NB4 (cell line): ENCODE measurements at regions not wholly inside any gene's neighbourhood (a gene's known extent, or its start where the extent isn't known, plus 50 kb on each side); places are given as distances from the start of the nearest gene placed in this dataset.

Experiments
- DNase-seq: peaks from one replicate; pipeline ENCODE4 v3.0.0; 2010; ENCODE audit warnings: low read depth
- H3K4me3 ChIP-seq: one replicate; pipeline ENCODE4 v1.5.1; 2011; ENCODE audit warnings: mild to moderate bottlenecking, low read depth, low read length, moderate library complexity
- MYC ChIP-seq: IDR thresholded peaks from 2 replicates; pipeline ENCODE4 v1.6.1; 2011; ENCODE audit warnings: low read depth, low read length
- POLR2A ChIP-seq: IDR thresholded peaks from 2 replicates; pipeline ENCODE4 v1.6.1; 2011; ENCODE audit warnings: mild to moderate bottlenecking; ENCODE audit not compliant: insufficient read length; ENCODE audit errors: extremely low read depth
- TF ChIP-seq, protein P1 (sequence below): IDR thresholded peaks from 2 replicates; pipeline ENCODE4 v1.6.1; 2011; ENCODE audit warnings: low read depth, low read length
- TF ChIP-seq, protein P2 (sequence below): IDR thresholded peaks from one replicate; pipeline ENCODE4 v1.5.1; 2012; ENCODE audit warnings: low read depth, low read length

DNA sequence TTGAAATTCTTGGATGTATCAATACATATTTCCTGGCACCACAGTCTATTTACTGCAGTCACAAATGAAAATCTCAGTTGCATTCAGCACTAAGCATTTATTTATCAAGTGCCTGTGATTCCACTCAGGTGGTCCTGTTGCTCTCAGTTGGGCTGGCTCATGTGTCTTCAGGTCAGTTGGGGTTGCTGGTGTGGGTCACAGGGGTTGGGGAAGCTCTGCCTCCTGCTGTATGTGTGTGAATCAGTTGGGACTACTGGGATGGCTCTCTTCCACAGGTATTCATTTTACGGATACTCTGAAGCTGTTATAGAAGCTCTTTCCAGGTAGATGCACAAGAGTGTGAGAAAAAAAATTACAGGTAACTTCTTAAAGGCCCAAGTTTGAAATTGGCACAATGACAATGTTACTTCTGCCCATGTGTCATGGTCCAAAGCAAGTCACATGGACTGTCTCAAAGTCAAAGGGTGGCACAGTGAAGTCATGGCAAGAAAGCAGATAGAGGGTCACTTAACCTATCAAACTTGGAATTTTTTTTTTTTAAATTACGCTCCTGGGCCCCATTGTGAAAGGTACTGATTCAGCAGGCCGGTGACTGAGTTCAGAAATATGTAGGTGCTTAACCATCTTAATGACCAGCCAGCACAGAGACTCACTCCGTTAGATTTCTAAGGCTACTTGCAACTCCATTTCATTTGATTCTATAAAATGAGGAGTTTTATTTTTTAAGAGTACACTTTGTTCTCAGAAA, 249.2 kb upstream of the GCFC2 start:
- TF ChIP-seq, protein P1, sequence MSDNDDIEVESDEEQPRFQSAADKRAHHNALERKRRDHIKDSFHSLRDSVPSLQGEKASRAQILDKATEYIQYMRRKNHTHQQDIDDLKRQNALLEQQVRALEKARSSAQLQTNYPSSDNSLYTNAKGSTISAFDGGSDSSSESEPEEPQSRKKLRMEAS: no peak
- no peak for TF ChIP-seq POLR2A
- DNase-seq: no peak
- no peak overlapping the region for H3K4me3 ChIP-seq

DNA sequence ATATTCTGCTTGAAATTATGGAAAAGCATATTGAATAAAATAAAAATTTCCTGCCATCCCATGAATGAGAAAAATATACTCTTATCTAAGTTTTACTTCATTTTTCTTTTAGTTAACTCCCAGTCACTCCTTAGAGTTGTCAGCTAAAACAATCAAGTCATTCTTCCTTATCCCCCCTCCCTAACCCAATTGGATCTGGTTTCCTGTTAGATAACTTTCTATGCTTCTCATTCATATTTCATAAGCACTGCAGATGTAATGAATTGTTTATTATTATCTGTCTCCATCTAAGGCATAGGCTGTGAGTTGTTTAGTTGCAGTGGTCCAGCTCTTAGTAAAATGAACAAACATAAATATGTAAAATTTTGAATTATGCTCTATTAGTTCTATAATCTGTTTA, 244.0 kb upstream of the GCFC2 start:
- TF ChIP-seq, protein P1: no peak
- TF ChIP-seq, protein P2, sequence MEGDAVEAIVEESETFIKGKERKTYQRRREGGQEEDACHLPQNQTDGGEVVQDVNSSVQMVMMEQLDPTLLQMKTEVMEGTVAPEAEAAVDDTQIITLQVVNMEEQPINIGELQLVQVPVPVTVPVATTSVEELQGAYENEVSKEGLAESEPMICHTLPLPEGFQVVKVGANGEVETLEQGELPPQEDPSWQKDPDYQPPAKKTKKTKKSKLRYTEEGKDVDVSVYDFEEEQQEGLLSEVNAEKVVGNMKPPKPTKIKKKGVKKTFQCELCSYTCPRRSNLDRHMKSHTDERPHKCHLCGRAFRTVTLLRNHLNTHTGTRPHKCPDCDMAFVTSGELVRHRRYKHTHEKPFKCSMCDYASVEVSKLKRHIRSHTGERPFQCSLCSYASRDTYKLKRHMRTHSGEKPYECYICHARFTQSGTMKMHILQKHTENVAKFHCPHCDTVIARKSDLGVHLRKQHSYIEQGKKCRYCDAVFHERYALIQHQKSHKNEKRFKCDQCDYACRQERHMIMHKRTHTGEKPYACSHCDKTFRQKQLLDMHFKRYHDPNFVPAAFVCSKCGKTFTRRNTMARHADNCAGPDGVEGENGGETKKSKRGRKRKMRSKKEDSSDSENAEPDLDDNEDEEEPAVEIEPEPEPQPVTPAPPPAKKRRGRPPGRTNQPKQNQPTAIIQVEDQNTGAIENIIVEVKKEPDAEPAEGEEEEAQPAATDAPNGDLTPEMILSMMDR: no peak
- TF ChIP-seq MYC: no peak
- TF ChIP-seq POLR2A: no peak
- DNase-seq: no peak
- H3K4me3 ChIP-seq: no peak overlapping the region

DNA sequence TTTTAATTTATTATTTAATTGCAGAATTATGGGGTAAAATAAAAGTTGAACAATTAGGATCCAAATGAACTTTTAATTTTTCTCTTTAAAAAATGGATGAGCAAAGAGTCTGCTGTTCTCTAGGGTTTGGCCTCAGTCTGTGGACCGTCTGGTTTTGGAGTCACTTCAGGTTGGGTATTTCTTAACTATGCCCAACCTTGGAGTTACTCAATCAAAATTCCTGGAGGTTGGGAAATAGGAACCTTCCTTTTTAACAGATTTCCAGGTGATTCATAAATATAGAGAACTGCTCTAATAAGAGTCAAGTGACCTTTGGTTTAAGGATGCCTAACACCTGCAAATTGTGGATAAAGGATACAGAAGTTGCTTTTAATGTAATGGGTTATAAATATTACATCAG, 241.5 kb upstream of the GCFC2 start:
- no peak overlapping the region for H3K4me3 ChIP-seq
- TF ChIP-seq, protein P1: no peak
- TF ChIP-seq POLR2A (no peak), MYC (no peak)
- TF ChIP-seq, protein P2: no peak
- no peak for DNase-seq

DNA sequence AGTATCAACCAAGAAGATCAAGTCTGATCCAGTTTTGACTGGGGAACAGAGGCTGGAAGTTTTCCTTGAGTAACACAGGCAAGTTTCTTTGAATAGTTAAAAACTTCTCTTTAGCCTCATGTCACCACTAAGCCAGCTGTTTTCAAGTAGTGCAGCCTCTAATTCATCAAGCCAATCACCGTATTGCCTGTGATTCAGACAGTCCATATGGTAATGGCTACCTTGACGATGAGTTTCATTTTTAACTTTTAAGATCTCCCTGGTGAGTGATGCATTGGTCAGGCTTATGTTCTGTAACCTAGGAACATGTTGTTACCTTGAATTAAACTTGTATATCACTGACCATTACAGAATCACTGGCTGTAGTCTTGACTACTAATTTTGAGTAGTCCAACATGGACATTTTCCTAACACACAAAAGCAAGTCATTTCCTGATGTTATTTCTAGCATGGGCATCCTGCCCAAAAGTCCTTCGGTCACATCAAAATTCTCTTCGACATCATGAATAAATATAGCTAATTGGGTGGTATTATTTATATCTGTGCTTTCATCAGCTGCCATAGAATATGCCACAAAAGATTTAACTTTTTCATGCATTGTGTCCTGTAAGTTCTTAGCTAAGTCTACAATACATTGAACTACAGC, 238.8 kb upstream of the GCFC2 start:
- no peak overlapping the region for H3K4me3 ChIP-seq
- TF ChIP-seq MYC (no peak), POLR2A (no peak)
- TF ChIP-seq, protein P1: no peak
- TF ChIP-seq, protein P2: no peak
- DNase-seq: no peak

DNA sequence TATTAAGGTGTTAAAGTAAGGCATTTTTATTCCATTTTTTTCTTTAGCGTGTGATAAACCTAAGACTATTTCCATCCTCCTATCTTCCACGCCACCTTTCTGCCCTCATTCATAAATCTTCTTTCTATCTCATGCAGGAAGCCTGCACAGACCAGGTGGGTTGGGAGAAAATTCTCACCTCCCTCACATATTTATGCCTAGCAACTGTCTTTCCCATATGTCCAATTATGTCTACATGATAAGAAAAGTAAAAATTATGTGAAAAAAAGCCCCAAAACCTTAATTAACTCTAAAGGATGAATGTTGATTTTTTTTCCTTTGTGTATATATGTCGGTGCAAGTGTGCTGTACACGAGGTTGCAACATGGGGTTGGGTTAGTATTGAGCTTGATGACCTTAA, 225.6 kb upstream of the GCFC2 start:
- no peak for DNase-seq
- TF ChIP-seq, protein P2: no peak
- TF ChIP-seq POLR2A: no peak
- no peak for TF ChIP-seq MYC
- TF ChIP-seq, protein P1: no peak

DNA sequence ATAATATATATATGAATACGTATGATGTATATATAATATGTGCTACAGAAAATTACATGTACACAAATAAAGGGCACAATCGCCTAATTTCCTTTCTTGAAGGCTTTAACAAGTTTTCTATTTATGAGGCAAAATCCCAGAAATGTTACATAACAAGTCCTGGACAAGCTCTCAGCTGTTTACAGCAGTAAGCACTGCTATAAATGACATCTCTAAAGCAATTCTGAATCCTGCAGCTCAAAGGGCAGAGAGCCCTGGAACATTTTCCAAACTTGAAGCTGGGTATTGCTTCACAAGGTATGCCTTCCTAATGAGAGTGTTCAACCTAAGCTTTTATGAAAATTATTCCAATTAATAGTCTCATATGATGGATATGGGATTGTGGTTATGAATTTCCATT, 222.3 kb upstream of the GCFC2 start:
- no peak for DNase-seq
- TF ChIP-seq MYC: no peak
- TF ChIP-seq, protein P2: no peak
- TF ChIP-seq, protein P1: no peak
- no peak for TF ChIP-seq POLR2A
- no peak overlapping the region for H3K4me3 ChIP-seq

More for the DNA sequence above, 225.6 kb upstream of the GCFC2 start:
- H3K4me3 ChIP-seq: no peak overlapping the region
